ENCODE measurements at regions not wholly inside any gene's neighbourhood (a gene's known extent, or its start where the extent isn't known, plus 50 kb on each side); places are given as distances from the start of the nearest gene placed in this dataset.

- H3K36me3 ChIP-seq (ENCODE audit: control insufficient read depth in 2 of 3, insufficient read depth in 3 of 3, low read length in 3 of 3): no peaks in the 10 kb centered on the region
- no peak overlapping the region for H3K4me3 ChIP-seq (ENCODE audit: low read length in 3 of 3)
- intact Hi-C loops (cut with DNase I): no loop called here
- no peak for DNase-seq
- H3K27ac ChIP-seq (ENCODE audit: low read depth in 2 of 2, low read length in 2 of 2): no peak overlapping the region
- no peaks in the 10 kb centered on the region for H3K27me3 ChIP-seq (ENCODE audit: control insufficient read depth, insufficient read depth, low read length)
- H3K9ac ChIP-seq (ENCODE audit: low read length in 3 of 3): no peak overlapping the region
- H3K4me1 ChIP-seq (ENCODE audit: control insufficient read depth in 2 of 3, insufficient read depth in 2 of 3, low read depth in 1 of 3, low read length in 3 of 3): peaks cover 0 to 2% (median 2%) of the 10 kb centered on the region in 3 donors
- H3K9me3 ChIP-seq (ENCODE audit: control insufficient read depth in 2 of 3, insufficient read depth in 1 of 3, low read length in 3 of 3): no peaks in the 10 kb centered on the region
- no peak for TF ChIP-seq CTCF (IDR thresholded peaks at IDR 0.05; ENCODE audit: borderline replicate concordance, extremely low read depth, insufficient read depth)
- no peak for FAIRE-seq
These were observed 58.5 kb upstream of the MYO10 start for GRCh38 chr5:16994565-16994964.

GRCh38 chr5:16995372-16995771 lies 59.3 kb upstream of the MYO10 start:
- Histone ChIP-seq H3K27me3 (ENCODE audit: control insufficient read depth, insufficient read depth, low read length) (no peaks in the 10 kb centered on the region), H3K9me3 (ENCODE audit: control insufficient read depth in 2 of 3, insufficient read depth in 1 of 3, low read length in 3 of 3) (no peaks in the 10 kb centered on the region), H3K36me3 (ENCODE audit: control insufficient read depth in 2 of 3, insufficient read depth in 3 of 3, low read length in 3 of 3) (no peaks in the 10 kb centered on the region), H3K4me1 (ENCODE audit: control insufficient read depth in 2 of 3, insufficient read depth in 2 of 3, low read depth in 1 of 3, low read length in 3 of 3) (peaks cover 0 to 2% (median 2%) of the 10 kb centered on the region in 3 donors), H3K9ac (ENCODE audit: low read length in 3 of 3) (no peak overlapping the region), H3K27ac (ENCODE audit: low read depth in 2 of 2, low read length in 2 of 2) (no peak overlapping the region), H3K4me3 (ENCODE audit: low read length in 3 of 3) (no peak overlapping the region)
- DNase-seq (no peak), FAIRE-seq (no peak)
- intact Hi-C loops (cut with DNase I): no loop called here
- no peak for TF ChIP-seq CTCF (IDR thresholded peaks at IDR 0.05; ENCODE audit: borderline replicate concordance, extremely low read depth, insufficient read depth)

DNA sequence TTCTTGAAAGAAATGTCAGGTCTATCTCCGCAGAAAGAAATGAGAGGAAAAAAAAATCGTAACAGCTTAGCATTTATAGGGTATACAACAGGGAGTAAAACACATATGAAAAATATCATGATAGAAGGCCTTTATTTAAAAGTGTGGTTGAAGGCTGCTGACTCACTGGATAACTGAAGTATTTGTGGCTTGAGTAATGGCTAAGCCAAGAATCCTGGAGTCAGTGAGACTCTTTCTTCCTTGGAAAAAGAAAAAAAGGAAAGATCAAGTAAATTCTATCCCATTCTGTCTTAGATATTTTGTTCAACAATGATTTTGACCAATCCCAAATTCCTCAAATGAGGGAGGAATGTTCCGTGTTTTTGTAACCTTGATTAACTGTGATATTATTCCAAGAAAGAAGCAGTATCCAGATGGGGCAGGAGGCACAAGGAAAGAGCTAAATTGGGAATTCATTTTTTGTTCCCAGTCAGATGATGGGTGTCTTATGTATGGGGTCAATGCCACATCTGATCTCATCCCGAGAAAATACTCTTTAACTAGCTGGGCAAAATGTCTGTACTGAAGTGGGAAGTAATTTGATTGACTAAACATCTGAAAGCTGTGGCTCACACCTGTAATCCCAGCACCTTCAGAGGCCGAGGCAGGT lies 64.3 kb upstream of the MYO10 start:
- no peak for TF ChIP-seq CTCF (IDR thresholded peaks at IDR 0.05; ENCODE audit: borderline replicate concordance, extremely low read depth, insufficient read depth)
- H3K27me3 ChIP-seq (ENCODE audit: control insufficient read depth, insufficient read depth, low read length): no peaks in the 10 kb centered on the region
- no peaks in the 10 kb centered on the region for H3K9me3 ChIP-seq (ENCODE audit: control insufficient read depth in 2 of 3, insufficient read depth in 1 of 3, low read length in 3 of 3)
- no peak overlapping the region for H3K9ac ChIP-seq (ENCODE audit: low read length in 3 of 3)
- H3K4me1 ChIP-seq (ENCODE audit: control insufficient read depth in 2 of 3, insufficient read depth in 2 of 3, low read depth in 1 of 3, low read length in 3 of 3): peaks cover 0 to 2% (median 0%) of the 10 kb centered on the region in 3 donors
- no peaks in the 10 kb centered on the region for H3K36me3 ChIP-seq (ENCODE audit: control insufficient read depth in 2 of 3, insufficient read depth in 3 of 3, low read length in 3 of 3)
- intact Hi-C loops (cut with DNase I): no loop called here
- no peak overlapping the region for H3K27ac ChIP-seq (ENCODE audit: low read depth in 2 of 2, low read length in 2 of 2)
- no peak for DNase-seq
- H3K4me3 ChIP-seq (ENCODE audit: low read length in 3 of 3): no peak overlapping the region
- FAIRE-seq: no peak

DNA sequence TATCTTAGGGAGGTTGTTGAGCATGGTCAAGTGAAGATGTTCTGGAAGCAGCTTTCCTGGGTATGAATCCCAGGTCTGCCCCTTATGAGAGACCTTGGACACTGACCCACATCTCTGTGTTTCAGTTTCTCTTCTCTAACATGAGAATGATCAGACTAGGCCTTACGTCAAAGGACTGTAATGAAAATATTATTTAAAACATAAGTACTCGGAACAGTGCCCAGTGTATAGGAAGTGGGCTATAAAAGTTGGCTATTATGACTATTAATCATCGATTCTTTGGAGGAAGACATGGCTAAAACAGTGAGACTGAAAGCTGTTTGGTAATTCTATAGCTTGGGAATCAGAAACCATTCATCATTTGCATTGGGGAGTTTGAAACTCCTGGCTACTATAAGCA lies 65.3 kb upstream of the MYO10 start:
- Histone ChIP-seq H3K27me3 (ENCODE audit: control insufficient read depth, insufficient read depth, low read length) (no peaks in the 10 kb centered on the region), H3K36me3 (ENCODE audit: control insufficient read depth in 2 of 3, insufficient read depth in 3 of 3, low read length in 3 of 3) (no peaks in the 10 kb centered on the region), H3K9me3 (ENCODE audit: control insufficient read depth in 2 of 3, insufficient read depth in 1 of 3, low read length in 3 of 3) (no peaks in the 10 kb centered on the region), H3K4me1 (ENCODE audit: control insufficient read depth in 2 of 3, insufficient read depth in 2 of 3, low read depth in 1 of 3, low read length in 3 of 3) (peaks cover 0 to 2% (median 0%) of the 10 kb centered on the region in 3 donors), H3K9ac (ENCODE audit: low read length in 3 of 3) (no peak overlapping the region), H3K27ac (ENCODE audit: low read depth in 2 of 2, low read length in 2 of 2) (no peak overlapping the region), H3K4me3 (ENCODE audit: low read length in 3 of 3) (no peak overlapping the region)
- TF ChIP-seq CTCF (IDR thresholded peaks at IDR 0.05; ENCODE audit: borderline replicate concordance, extremely low read depth, insufficient read depth): no peak
- FAIRE-seq (no peak), DNase-seq (no peak)
- intact Hi-C loops (cut with DNase I): no loop called here

Measured in kidney (tissue), 13 donors.